ENCODE measurements at regions not wholly inside any gene's neighbourhood (a gene's known extent, or its start where the extent isn't known, plus 50 kb on each side); places are given as distances from the start of the nearest gene placed in this dataset.

DNA sequence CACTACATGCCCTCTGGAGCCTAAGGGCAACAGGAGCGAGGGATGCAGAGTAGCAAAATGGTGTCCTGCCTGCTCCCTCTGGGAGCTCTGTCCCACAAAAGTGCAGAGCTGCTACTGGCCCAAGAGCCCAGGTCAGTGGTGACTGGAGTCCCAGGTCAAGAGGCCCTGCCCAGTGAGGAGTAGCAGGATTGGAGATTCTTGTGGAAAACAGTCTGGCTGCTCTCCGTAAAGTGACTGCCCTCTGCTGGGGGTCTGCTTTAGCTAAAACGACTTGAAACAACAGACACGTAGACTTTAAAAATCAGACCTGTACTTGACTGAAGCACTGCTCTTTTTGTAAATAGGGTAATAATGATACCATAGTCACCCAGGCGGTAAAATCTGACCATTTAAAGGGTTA, 917.0 kb downstream of the MAT2B start:
- TF ChIP-seq, protein P1, sequence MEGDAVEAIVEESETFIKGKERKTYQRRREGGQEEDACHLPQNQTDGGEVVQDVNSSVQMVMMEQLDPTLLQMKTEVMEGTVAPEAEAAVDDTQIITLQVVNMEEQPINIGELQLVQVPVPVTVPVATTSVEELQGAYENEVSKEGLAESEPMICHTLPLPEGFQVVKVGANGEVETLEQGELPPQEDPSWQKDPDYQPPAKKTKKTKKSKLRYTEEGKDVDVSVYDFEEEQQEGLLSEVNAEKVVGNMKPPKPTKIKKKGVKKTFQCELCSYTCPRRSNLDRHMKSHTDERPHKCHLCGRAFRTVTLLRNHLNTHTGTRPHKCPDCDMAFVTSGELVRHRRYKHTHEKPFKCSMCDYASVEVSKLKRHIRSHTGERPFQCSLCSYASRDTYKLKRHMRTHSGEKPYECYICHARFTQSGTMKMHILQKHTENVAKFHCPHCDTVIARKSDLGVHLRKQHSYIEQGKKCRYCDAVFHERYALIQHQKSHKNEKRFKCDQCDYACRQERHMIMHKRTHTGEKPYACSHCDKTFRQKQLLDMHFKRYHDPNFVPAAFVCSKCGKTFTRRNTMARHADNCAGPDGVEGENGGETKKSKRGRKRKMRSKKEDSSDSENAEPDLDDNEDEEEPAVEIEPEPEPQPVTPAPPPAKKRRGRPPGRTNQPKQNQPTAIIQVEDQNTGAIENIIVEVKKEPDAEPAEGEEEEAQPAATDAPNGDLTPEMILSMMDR (IDR thresholded peaks at IDR 0.05; ENCODE audit: control extremely low read depth, extremely low read depth, low read depth, missing control alignments): no peak
- ChIA-PET CTCF (no interaction called here), POLR2A (no interaction called here)
- DNase-seq (ENCODE audit: extremely low spot score): no peak

DNA sequence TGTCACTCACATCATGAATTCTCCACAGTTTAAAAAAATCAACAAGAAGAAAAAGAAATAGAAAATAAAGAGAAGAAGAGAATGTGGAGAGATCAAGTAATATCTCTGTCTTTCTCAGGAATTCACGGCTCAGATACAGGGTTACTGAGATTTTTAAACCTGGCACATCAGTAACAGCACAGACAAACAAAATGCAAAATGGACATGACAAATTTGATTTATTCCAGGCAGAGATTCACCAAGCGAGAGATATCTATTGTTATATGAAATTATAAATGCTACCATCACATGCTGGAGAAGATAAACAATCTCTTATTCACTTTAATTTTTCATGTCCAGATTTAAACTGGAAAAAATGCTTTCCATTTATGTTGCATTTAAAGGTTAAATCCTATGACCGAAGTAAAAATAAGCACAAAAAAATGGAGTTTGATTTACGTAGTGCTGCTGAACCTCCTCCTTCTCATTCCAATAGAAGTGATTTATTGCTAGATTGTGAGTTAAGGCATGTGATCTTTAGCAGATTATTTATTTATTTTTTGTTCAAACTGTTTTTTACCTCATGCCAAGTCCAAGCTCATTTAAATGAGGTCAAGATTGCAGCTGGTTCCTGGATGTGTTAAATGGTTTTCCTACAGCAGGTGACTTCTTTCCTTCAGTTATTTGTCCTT, 926.4 kb downstream of the MAT2B start:
- no peak for DNase-seq (ENCODE audit: extremely low spot score)
- CTCF ChIA-PET: no interaction called here
- POLR2A ChIA-PET: no interaction called here
- TF ChIP-seq, protein P1 (IDR thresholded peaks at IDR 0.05; ENCODE audit: control extremely low read depth, extremely low read depth, low read depth, missing control alignments): no peak

DNA sequence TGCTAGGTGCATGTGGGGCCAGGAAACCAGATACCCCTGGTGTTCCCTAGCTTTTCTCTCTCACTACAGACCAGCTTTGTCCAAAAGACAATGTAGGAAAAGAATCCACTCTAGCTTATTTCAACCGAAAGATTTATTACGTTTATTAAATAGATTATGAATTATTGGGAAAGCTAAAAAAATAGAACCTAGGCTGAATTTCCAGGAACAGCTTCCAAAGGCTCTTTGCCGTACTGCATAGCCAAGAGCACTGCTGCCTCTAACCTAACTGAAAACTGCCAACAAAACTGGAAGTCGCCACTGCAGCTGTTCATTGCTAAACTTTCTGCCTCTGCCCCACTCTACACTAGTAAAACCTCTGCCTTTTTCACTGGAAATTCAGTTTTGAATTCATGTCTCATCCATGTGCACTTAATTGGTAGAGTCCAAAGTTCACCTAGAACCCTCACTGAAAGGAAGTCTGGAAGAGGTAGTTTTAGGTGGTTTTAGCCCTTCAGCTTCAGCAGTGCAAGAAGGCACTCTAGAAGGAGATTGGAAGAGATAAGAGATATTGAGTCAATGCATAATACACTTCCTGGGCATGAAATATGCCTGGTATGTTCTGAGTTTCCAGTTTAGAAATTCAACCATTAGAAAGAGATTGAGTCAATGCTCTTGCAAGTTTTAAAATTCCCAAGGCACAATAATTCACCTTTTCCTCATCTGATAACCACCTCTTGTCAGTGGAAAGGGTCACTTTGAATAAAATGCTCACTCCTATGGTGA, 927.9 kb downstream of the MAT2B start:
- CTCF ChIA-PET: no interaction called here
- TF ChIP-seq, protein P1 (IDR thresholded peaks at IDR 0.05; ENCODE audit: control extremely low read depth, extremely low read depth, low read depth, missing control alignments): no peak
- DNase-seq (ENCODE audit: extremely low spot score): no peak
- POLR2A ChIA-PET: no interaction called here

DNA sequence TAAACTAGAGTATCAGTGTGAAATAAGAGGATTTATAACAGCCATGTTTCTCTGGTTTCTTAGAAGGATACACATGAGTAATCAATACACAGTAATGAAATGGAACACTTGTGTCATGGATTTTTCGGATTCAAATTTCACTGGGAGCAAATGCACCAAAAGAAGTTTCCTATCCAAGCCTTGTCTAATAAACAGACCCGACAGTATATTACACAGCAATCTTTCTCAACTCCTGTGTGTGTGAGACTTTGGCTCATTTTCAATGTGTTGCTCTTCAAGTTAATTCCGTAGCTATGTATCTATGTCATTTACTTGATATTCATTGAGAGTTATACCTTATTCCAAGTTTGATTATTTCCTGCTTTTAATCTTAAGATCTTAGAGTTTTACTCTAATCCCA, 930.2 kb downstream of the MAT2B start:
- POLR2A ChIA-PET: no interaction called here
- CTCF ChIA-PET: no interaction called here
- no peak for DNase-seq (ENCODE audit: extremely low spot score)
- TF ChIP-seq, protein P1 (IDR thresholded peaks at IDR 0.05; ENCODE audit: control extremely low read depth, extremely low read depth, low read depth, missing control alignments): no peak

DNA sequence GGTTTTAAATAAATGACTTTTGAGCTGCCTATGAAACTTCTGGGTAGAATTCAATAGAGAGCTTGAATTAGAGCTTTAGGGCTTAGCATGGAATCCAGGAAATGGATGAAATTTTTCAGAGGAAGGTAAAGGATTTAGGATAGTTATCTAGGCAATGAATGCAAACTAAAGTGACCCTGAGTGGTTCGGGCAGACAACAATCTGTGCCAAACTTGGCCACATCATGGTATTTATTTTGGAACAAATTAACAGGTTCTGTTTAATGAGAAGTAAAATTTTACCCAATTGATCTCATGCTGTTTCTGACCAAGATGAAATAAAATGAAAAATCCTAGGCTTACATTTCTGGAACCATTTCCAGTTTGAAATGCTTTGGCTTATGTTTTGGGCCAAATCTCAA, 934.4 kb downstream of the MAT2B start:
- TF ChIP-seq, protein P1 (IDR thresholded peaks at IDR 0.05; ENCODE audit: control extremely low read depth, extremely low read depth, low read depth, missing control alignments): no peak
- no peak for DNase-seq (ENCODE audit: extremely low spot score)
- ChIA-PET CTCF (interaction anchor here (1.4 kb wide), 1 partner anchor 33 kb away, joined by 3 read pairs; no protein-coding TSS in a partner anchor), POLR2A (no interaction called here)

DNA sequence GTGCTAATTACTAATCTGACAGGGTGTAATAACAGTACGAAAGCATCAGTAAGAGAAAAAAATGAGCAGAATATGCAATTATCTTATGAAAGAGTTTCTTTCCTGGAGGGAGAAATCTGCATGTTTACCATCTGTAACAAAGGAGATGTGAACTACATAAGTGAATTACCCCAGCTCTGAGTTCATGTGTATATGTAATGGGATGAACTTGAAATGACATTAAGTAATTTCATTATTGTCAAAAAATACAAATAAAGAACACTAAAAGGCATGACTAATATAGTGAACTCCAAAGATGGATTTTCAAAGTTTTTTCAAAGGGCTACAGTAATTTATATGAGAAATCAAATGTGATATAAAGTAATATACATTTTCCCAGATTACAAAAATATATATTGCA, 944.0 kb downstream of the MAT2B start:
- ChIA-PET CTCF (no interaction called here), POLR2A (no interaction called here)
- no peak for DNase-seq (ENCODE audit: extremely low spot score)
- TF ChIP-seq, protein P1 (IDR thresholded peaks at IDR 0.05; ENCODE audit: control extremely low read depth, extremely low read depth, low read depth, missing control alignments): no peak

All from GM10248 (cell line).